ENCODE measurements at regions not wholly inside any gene's neighbourhood (a gene's known extent, or its start where the extent isn't known, plus 50 kb on each side); places are given as distances from the start of the nearest gene placed in this dataset.
A peak's percentile ranks its signal among the peaks of the same experiment; 100 is the strongest.

DNA sequence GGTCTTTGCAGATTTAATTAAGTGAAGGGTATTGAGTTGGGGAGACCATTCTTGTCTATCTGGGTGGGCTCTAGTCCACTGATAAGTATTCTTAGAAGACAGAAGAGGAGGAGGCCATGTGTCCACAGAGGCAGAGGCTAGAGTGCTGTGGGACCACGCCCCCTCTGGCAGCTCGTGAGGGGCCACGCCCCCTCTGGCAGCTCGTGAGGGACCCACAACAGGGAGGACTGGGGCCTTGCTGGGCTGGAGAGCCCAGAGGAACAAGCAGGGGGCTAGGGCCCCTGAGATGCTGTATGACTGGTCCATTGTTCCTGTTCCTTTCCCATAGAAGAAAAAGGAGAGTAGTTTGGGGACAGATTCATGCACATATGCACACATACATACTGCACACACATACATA, 106.8 kb downstream of the METRNL start:
- H3K9me3 ChIP-seq (replicated peaks; ENCODE audit: control insufficient read depth, insufficient read depth, low read length), result no peaks in the 10 kb centered on the region
- H3K4me2 ChIP-seq (ENCODE audit: insufficient read depth, low read length), result no peak overlapping the region
- H3K4me3 ChIP-seq (replicated peaks in 1 of 3; ENCODE audit: insufficient read depth in 1 of 3, low read depth in 1 of 3, low read length in 3 of 3), result no peak overlapping the region
- no peak overlapping the region for H2AFZ ChIP-seq (ENCODE audit: low read depth, low read length)
- intact Hi-C loops (cut with micrococcal nuclease) (no loop called here), dilution Hi-C loops (cut with MboI; ENCODE audit: extremely low pct_ligation_motif_present, low sequenced_read_pairs) (no loop called here)
- no peak for FAIRE-seq
- no peak overlapping the region for H3K9ac ChIP-seq (replicated peaks; ENCODE audit: extremely low read depth, insufficient read depth, low read length)
- H3K36me3 ChIP-seq (ENCODE audit: control insufficient read depth in 2 of 2, extremely low read depth in 1 of 2, insufficient read depth in 2 of 2, low read length in 2 of 2), result no peaks in the 10 kb centered on the region
- H3K4me1 ChIP-seq (ENCODE audit: control insufficient read depth, extremely low read depth, insufficient read depth, low read length), result peaks cover 11% of the 10 kb centered on the region
- no peaks in the 10 kb centered on the region for H3K79me2 ChIP-seq (ENCODE audit: control insufficient read depth, insufficient read depth, low read length)
- BruUV-seq (replicated peaks), result no TSS peak
- CTCF ChIA-PET, result no interaction called here
- DNase-seq (ENCODE audit: low read depth, low spot score), result peak; percentile 84
- H3K9me1 ChIP-seq (replicated peaks; ENCODE audit: control insufficient read depth, extremely low read depth, insufficient read depth, low read length), result no peaks in the 10 kb centered on the region
- H4K20me1 ChIP-seq (replicated peaks; ENCODE audit: control insufficient read depth, extremely low read depth, insufficient read depth, low read length), result no peaks in the 10 kb centered on the region
- TF ChIP-seq GATA2 (IDR thresholded peaks at IDR 0.05; ENCODE audit: insufficient read depth, insufficient read length, low read depth, low read length) (no peak), JUN (IDR thresholded peaks at IDR 0.05; ENCODE audit: borderline replicate concordance, insufficient read depth, insufficient read length, low read depth) (no peak), FOS (IDR thresholded peaks at IDR 0.05; ENCODE audit: borderline replicate concordance, insufficient read depth, low read length) (no peak), EZH2 (IDR thresholded peaks at IDR 0.05; ENCODE audit: borderline replicate concordance, low read depth, low read length, severe bottlenecking) (no peak), MYC (IDR thresholded peaks at IDR 0.05; ENCODE audit: low read depth, low read length) (no peak), POLR2AphosphoS5 (IDR thresholded peaks at IDR 0.05; ENCODE audit: insufficient read depth, low read depth, low read length) (no peak), POLR2A (IDR thresholded peaks at IDR 0.05; ENCODE audit: low read depth, low read length) (no peak)
- TF ChIP-seq, protein P1, sequence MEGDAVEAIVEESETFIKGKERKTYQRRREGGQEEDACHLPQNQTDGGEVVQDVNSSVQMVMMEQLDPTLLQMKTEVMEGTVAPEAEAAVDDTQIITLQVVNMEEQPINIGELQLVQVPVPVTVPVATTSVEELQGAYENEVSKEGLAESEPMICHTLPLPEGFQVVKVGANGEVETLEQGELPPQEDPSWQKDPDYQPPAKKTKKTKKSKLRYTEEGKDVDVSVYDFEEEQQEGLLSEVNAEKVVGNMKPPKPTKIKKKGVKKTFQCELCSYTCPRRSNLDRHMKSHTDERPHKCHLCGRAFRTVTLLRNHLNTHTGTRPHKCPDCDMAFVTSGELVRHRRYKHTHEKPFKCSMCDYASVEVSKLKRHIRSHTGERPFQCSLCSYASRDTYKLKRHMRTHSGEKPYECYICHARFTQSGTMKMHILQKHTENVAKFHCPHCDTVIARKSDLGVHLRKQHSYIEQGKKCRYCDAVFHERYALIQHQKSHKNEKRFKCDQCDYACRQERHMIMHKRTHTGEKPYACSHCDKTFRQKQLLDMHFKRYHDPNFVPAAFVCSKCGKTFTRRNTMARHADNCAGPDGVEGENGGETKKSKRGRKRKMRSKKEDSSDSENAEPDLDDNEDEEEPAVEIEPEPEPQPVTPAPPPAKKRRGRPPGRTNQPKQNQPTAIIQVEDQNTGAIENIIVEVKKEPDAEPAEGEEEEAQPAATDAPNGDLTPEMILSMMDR (IDR thresholded peaks at IDR 0.05; ENCODE audit: extremely low read depth in 1 of 2, insufficient read depth in 1 of 2, low read depth in 1 of 2, low read length in 2 of 2), result no peak
- TF ChIP-seq, protein P2, sequence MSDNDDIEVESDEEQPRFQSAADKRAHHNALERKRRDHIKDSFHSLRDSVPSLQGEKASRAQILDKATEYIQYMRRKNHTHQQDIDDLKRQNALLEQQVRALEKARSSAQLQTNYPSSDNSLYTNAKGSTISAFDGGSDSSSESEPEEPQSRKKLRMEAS (IDR thresholded peaks at IDR 0.05; ENCODE audit: insufficient read depth, insufficient read length), result no peak
- POLR2A ChIA-PET, result no interaction called here
- H3K27ac ChIP-seq (ENCODE audit: insufficient read depth, low read depth, low read length), result no peak overlapping the region
- H3K27me3 ChIP-seq (ENCODE audit: control insufficient read depth in 2 of 2, insufficient read depth in 2 of 2, low read length in 2 of 2), result no peaks in the 10 kb centered on the region
